WTC11 (cell line): ENCODE measurements at regions not wholly inside any gene's neighbourhood (a gene's known extent, or its start where the extent isn't known, plus 50 kb on each side); places are given as distances from the start of the nearest gene placed in this dataset.

ENCODE experiments used
- ATAC-seq: fragments of 200-7000 bp; cut with Tn5 transposase; 2 replicates; pipeline ENCODE4 v1.10.0; 2021; ENCODE audit warnings: mild to moderate bottlenecking, moderate library complexity
- CTCF ChIA-PET: fragments of 300-600 bp; sonication (Branson Sonifier 250); formaldehyde crosslinking; loops from one replicate; lab custom pipeline; 2021; ENCODE audit warnings: antibody characterized with exemption; lab: Charles Lee
- POLR2A ChIA-PET: fragments of 350-600 bp; sonication (Branson Sonifier 250); formaldehyde crosslinking; loops from one replicate; lab custom pipeline; 2021; ENCODE audit warnings: antibody characterized with exemption; lab: Charles Lee
- DNase-seq: peaks from one replicate; pipeline ENCODE4 v3.0.0; 2021; ENCODE audit warnings: low spot score
- H3K27ac Mint-ChIP-seq: 2 replicates; pipeline ENCODE4 v1.8.0; 2021; ENCODE audit warnings: mixed read lengths
- H3K27me3 Mint-ChIP-seq: 2 replicates; pipeline ENCODE4 v1.8.0; 2021; ENCODE audit warnings: low read depth, mild to moderate bottlenecking, moderate library complexity, mixed read lengths
- H3K36me3 Mint-ChIP-seq: 2 replicates; pipeline ENCODE4 v1.8.0; 2021; ENCODE audit warnings: mixed read lengths
- H3K4me1 Mint-ChIP-seq: 2 replicates; pipeline ENCODE4 v1.8.0; 2022; ENCODE audit warnings: mixed read lengths
- H3K4me3 Mint-ChIP-seq: 2 replicates; pipeline ENCODE4 v1.8.0; 2021; ENCODE audit warnings: mild to moderate bottlenecking, moderate library complexity, mixed read lengths
- H3K9me3 Mint-ChIP-seq: 2 replicates; pipeline ENCODE4 v1.8.0; 2021; ENCODE audit warnings: mixed read lengths
- AFF4 ChIP-seq: sonication (generic); formaldehyde crosslinking; IDR thresholded peaks from 2 replicates; pipeline ENCODE4 v1.8.1; 2023; ENCODE audit warnings: mild to moderate bottlenecking, missing genetic modification reagents, borderline replicate concordance
- AR ChIP-seq: fragments of 250-450 bp; sonication (Bioruptor Pico); IDR thresholded peaks from 2 replicates; pipeline ENCODE4 v1.9.0; 2021; ENCODE audit warnings: mild to moderate bottlenecking
- ELF4 ChIP-seq: sonication (generic); formaldehyde crosslinking; IDR thresholded peaks from 2 replicates; pipeline ENCODE4 v1.8.1; 2022; ENCODE audit warnings: low read depth, mild to moderate bottlenecking, moderate library complexity, missing genetic modification reagents
- FOXP4 ChIP-seq: sonication (generic); formaldehyde crosslinking; IDR thresholded peaks from 2 replicates; pipeline ENCODE4 v1.8.0; 2022; ENCODE audit warnings: mild to moderate bottlenecking, missing genetic modification reagents
- JUN ChIP-seq: sonication (generic); formaldehyde crosslinking; IDR thresholded peaks from 2 replicates; pipeline ENCODE4 v1.8.0; 2023; ENCODE audit warnings: mild to moderate bottlenecking, missing genetic modification reagents
- OVOL2 ChIP-seq: fragments of 250-450 bp; sonication (Bioruptor Pico); IDR thresholded peaks from 2 replicates; pipeline ENCODE4 v1.9.0; 2021; ENCODE audit warnings: mild to moderate bottlenecking, borderline replicate concordance
- PRDM15 ChIP-seq: sonication (generic); formaldehyde crosslinking; IDR thresholded peaks from 2 replicates; pipeline ENCODE4 v1.8.0; 2022; ENCODE audit warnings: missing genetic modification reagents
- RORB ChIP-seq: fragments of 250-450 bp; sonication (Bioruptor Pico); IDR thresholded peaks from 2 replicates; pipeline ENCODE4 v1.9.0; 2021; ENCODE audit warnings: mild to moderate bottlenecking
- SMAD3 ChIP-seq: sonication (generic); formaldehyde crosslinking; IDR thresholded peaks from 2 replicates; pipeline ENCODE4 v1.8.0; 2022; ENCODE audit warnings: missing genetic modification reagents, mild to moderate bottlenecking, borderline replicate concordance
- ZNF281 ChIP-seq: sonication (generic); formaldehyde crosslinking; IDR thresholded peaks from 2 replicates; pipeline ENCODE4 v1.8.0; 2023; ENCODE audit warnings: mild to moderate bottlenecking, missing genetic modification reagents
- ZNF425 ChIP-seq: fragments of 250-450 bp; sonication (Bioruptor Pico); conservative IDR thresholded peaks from 2 replicates; pipeline ENCODE4 v1.9.0; 2021; ENCODE audit warnings: mild to moderate bottlenecking

GRCh38 chr4:162797108-162797507, 369.6 kb downstream of the NAF1 start (continued):
- TF ChIP-seq PRDM15 (CRISPR knock-in tag) = no peak
- TF ChIP-seq AFF4 (CRISPR knock-in tag) = no peak
- no peak for TF ChIP-seq ZNF425 (CRISPR knock-in tag)

GRCh38 chr4:162793571-162793970, 373.1 kb downstream of the NAF1 start:
- Mint-ChIP-seq H3K27me3 (no peaks in the 10 kb centered on the region), H3K4me1 (0 out of 2 replicates have a peak, but pooled peaks cover 3% of the 10 kb centered on the region), H3K4me3 (no peak overlapping the region), H3K36me3 (no peaks in the 10 kb centered on the region), H3K27ac (no peak overlapping the region), H3K9me3 (no peaks in the 10 kb centered on the region)
- POLR2A ChIA-PET = no interaction called here
- no peak for ATAC-seq
- CTCF ChIA-PET = no interaction called here
- no peak for DNase-seq
- TF ChIP-seq SMAD3 (CRISPR knock-in tag) (no peak), JUN (CRISPR knock-in tag) (no peak), ZNF425 (CRISPR knock-in tag) (no peak), AR (CRISPR knock-in tag) (no peak), FOXP4 (CRISPR knock-in tag) (no peak), ELF4 (CRISPR knock-in tag) (no peak), OVOL2 (CRISPR knock-in tag) (no peak), RORB (CRISPR knock-in tag) (no peak), ZNF281 (no peak)
